NAMALWA (cell line): ENCODE measurements at regions not wholly inside any gene's neighbourhood (a gene's known extent, or its start where the extent isn't known, plus 50 kb on each side); places are given as distances from the start of the nearest gene placed in this dataset.

Experiments
- DNase-seq: peaks from one replicate; pipeline ENCODE4 v3.0.0-alpha.2; 2015; ENCODE audit warnings: low spot score

DNA sequence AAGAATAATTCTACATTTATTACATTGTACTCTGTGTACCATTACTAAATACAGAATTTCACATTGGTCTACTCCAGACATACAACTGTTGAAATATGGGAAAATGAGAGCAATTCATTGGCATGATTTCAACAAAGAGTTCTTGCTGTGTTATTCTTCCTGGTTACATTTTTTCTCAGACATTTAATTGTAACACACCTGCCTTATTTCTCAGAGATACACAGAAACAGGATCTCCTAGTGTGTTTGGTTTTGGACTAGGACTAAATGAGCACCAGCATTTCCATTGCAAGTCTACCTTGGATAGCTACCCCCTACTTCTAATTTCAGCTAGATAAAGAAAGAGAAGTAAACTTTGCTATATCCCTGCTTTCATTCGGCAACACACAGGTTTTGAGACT lies 274.3 kb upstream of the CNTN4 start:
- DNase-seq, result no peak

GRCh38 chr3:1828519-1828918 lies 270.1 kb upstream of the CNTN4 start:
- no peak for DNase-seq

GRCh38 chr3:1830851-1831250 lies 267.8 kb upstream of the CNTN4 start:
- DNase-seq, result no peak

- DNase-seq, result no peak
Measured at GRCh38 chr3:1832395-1832794, 266.3 kb upstream of the CNTN4 start.

DNA sequence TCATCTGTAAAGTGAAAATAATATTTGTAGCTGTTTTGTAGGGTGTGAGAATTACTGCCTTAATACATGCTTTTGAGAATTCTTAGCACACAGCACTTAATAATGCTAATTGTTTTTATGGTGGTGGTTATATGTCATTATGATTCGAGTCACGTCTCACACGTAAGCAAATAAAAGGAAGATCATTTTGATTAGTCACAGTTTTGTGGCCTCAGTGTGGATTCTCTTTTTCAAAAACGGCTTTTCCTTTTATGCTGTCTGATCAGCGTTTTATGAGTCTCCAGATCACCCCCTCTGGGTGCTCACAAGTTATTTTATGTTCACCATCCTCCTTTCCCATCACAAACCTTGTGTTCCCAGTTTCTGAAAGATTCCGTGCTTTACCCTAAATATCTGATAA lies 255.6 kb upstream of the CNTN4 start:
- DNase-seq, result no peak

DNA sequence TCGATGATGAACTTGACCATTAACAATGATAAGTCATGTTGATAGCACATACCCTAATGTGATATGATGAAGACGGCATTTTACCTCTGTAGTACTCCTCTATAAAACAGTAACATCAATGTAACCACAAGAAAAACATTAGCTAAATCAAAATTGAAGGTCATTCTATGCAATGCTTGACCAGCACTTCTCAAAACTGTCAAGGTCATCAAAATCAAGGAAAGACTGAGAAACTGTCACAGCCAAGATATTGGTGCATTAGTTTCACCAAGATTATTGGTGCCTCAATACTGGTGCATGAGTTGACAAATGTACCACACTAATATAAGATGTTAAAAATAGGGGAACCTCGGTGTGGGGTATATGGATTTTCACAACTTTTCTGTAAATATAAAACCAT lies 251.1 kb upstream of the CNTN4 start:
- DNase-seq, result no peak

DNA sequence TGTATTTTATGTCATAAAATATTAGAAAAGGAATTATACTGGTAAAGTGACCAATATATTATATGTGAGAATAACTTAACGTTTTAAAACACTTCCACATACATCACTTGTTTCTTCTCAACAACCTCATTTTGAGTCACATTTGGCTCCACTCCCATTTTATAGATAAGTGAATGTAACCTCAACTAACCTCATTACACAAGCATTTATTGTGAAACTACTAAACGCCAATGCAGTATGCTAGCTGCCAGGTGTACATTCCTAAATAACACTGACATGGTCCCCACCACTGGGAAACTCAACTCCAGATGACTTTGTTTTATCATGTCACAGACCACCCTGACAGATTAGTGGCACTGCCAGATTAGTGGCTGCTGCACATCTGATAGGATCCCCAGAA lies 249.7 kb upstream of the CNTN4 start:
- no peak for DNase-seq

DNA sequence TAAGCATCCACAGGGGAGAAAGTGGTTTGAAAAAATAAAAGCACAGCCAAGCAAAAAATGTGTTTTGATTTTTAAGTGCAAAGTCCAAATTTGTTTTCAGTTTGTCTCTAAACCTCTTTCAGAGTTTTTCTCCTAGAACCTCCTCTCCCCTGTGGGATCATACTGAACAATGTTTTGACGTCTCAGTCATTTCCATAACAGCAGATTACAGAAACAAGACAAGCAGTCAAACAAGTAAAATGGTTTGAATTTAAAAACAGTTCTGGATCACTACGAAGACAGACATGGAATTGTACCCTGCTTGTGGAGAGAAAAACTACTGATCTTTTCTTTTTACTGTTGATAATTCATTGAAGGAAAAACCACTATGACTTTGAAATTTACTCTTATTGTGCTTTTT lies 245.7 kb upstream of the CNTN4 start:
- no peak for DNase-seq

- no peak for DNase-seq
Measured at GRCh38 chr3:1855841-1856240, 242.8 kb upstream of the CNTN4 start.

GRCh38 chr3:1870738-1871137 lies 227.9 kb upstream of the CNTN4 start:
- no peak for DNase-seq

- DNase-seq, result no peak
Measured at GRCh38 chr3:1883534-1883933, 215.1 kb upstream of the CNTN4 start.

DNA sequence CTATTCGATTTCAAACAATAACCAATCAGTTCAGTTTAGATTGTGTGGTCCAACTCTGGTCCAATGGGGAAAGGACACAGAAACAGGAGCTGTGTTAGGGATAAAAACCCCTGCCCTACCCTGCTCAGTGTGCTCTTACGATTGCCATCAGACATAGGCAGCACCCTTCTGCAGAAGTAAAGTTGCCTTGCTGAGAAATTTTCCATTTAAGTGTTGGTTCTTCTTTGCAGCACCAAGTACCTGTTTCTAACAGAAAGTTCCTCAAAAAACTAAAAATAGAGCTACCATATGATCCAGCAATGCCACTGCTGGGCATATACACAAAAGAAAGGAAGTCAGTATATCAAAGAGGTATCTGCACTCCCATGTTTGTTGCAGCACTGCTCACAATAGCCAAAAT lies 206.2 kb upstream of the CNTN4 start:
- DNase-seq, result no peak

- no peak for DNase-seq
Measured at GRCh38 chr3:1902416-1902815, 196.2 kb upstream of the CNTN4 start.

- no peak for DNase-seq
Measured at GRCh38 chr3:1903111-1903510, 195.6 kb upstream of the CNTN4 start.

GRCh38 chr3:1907911-1908310 lies 190.8 kb upstream of the CNTN4 start:
- DNase-seq, result no peak

DNA sequence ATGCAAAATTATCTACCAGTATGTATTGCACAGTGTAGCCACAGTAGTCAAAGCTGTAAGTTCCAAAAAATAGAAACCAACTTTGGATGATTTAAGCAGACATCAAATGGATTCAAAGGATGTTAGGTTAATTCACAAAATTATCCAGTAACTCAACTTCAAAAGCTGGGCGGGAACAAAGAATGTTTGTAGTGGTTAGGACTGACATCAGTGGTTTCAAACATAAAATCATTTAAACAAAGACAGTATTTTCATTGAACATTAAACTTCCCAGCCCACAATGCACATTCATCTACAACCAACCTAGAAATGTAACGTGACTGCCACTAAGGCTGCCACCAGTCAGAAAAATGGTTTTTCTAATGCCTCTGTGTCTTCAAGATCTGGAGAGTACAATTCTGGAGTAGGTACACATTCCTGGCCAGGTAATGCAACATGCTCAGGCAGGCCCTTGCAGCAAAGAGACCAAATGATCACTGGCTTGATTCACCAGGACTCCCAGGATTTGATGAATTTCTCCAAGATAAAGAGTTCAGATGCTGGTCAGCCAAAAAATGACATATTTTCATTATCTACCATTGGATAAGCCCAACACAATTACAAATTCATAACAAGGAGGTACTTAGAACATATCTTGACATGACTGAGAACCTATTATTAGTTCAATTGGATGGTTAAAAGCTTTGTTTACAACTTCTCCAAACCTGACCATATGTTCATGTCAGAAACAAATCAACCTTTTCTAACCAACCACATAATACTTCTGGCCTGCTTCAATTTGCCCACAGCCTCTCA lies 189.8 kb upstream of the CNTN4 start:
- DNase-seq, result no peak

DNA sequence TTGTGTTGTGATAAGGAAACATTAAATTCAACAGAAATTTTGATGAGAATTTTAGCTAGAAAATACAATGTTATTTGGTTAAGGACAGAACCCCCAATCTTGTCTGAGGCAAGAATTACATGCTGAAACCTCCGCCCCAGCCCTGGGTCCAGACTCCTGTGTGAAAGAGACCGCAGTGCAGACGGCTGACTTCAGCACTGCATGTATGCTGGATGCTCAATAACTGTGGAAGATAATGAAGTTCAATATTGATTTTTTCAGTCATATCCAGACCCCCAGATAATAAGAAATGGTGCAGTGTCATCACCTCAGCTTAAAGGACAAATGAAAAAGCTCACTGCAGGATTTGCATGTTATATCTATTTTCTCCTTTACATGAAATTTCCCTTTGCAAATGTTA lies 188.3 kb upstream of the CNTN4 start:
- DNase-seq, result no peak

DNA sequence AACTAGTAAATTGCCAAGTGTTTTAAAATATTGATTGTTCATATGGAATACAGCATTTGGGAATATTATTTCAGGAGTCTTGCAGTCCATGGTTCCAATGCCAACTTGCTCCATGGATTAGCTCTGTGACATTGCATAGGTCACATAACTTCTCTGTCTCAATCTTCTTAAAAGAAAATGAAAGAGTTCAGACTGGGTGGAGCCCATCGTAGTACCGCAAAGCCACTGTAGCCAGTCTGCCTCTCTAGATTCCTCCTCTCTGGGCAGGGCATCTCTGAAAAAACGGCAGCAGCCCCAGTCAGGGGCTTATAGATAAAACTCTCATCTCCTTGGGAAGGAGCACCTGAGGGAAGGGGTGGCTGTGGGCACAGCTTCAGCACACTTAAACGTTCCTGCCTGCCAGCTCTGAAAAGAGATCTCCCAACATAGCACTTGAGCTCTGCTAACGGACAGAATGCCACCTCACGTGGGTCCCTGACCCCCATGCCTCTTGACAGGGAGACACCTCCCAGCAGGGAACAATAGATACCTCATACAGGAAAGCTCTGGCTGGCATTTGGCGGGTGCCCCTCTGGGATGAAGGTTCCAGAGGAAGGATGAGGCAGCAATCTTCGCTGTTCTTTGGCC lies 168.8 kb upstream of the CNTN4 start:
- no peak for DNase-seq

- DNase-seq, result no peak
Measured at GRCh38 chr3:1938975-1939374, 159.7 kb upstream of the CNTN4 start.

DNA sequence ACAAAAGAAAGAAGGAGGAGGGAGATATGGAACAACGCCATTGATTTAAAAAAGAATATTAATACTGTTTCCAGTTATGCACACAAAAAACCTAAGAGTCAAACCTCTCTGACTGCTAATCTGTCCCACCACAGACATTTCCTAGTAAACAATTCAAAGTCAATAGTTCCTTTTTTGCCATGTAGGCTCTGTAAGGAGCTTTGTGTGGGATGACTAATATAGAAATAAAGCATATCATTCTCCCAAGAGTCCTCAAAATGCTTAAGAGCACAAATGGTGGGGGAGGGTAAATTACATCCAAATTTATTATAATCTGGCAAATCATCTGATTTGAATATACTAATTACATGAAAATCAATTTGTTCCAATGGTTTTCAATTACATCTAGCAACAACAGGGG lies 155.9 kb upstream of the CNTN4 start:
- no peak for DNase-seq

DNA sequence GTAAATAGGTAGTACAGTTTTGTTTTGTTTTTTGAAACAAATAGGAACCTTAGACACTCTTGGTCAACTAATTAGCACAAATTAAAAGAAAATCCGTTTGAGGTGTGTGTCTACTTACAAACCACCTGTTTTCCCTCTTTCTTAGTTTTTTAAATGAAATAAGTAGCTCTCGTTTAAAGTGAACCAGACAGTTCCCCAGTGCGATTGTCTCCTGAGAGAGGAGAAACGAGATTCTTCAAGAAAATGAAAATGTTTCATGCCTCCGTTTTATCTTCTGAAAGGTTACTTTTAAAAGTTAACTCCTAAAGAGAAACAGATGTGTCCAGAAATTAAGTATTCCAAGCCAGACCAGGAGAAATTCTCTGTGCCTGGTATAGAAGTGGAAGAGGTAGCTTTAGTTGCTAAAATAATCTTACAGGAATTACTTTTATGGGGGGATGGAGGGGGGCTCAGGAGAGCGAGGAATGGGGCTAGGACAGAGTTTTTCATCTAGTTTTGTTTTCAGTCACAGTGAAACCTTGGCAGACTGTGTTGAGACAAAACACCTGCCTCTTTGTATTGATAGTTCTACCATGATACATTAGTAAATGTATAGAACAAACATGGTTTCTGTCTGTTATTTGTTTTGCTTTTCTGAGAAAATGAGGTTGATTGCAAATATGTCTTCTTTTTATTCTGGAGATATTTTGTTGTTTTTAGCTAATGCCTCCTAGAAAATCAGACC lies 155.1 kb upstream of the CNTN4 start:
- no peak for DNase-seq

GRCh38 chr3:1945698-1946097 lies 153.0 kb upstream of the CNTN4 start:
- DNase-seq, result no peak

DNA sequence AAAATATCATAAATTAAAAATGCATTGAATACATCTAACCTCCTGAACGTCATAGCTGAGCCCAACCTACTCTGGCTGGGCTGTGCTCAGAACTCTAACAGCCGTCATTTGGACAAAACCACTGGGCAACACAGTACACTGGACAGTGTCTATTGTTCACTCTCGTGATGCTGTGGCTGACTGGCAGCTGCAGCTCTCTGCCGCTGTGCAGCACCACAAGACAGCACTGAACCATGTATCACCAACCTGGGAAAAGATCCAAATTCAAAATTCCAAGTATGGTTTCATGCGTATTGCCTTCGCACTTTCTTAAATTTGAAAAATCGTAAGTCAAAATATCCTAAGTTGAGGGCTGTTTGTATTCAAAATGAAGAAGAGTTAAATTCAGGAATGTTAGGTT lies 145.1 kb upstream of the CNTN4 start:
- DNase-seq, result no peak
